HCT116 (cell line): ENCODE measurements at regions not wholly inside any gene's neighbourhood (a gene's known extent, or its start where the extent isn't known, plus 50 kb on each side); places are given as distances from the start of the nearest gene placed in this dataset.

Experiments
- ATAC-seq: fragments of 200-7000 bp; cut with Tn5 transposase; 2 replicates; pipeline ENCODE4 v1.9.1; 2020; ENCODE audit warnings: mild to moderate bottlenecking, moderate library complexity
- BruUV-seq: library from RNA; stranded (reverse); fragments of 400-500 nt; replicated peaks from 2 replicates; lab custom pipeline; 2021; lab: Mats Ljungman, UMichigan
- CTCF ChIA-PET: fragments of 300-600 bp; sonication (Branson Sonifier 250); formaldehyde crosslinking; loops from one replicate; lab custom pipeline; 2021; ENCODE audit warnings: antibody characterized with exemption; lab: Charles Lee
- POLR2A ChIA-PET: fragments of 300-600, 350-600 bp; sonication (Branson Sonifier 250); formaldehyde crosslinking; loops from one replicate; lab custom pipeline; 2021; ENCODE audit warnings: antibody characterized with exemption; lab: Charles Lee
- RAD21 ChIA-PET, 2 experiments: fragments of 300-600 bp; sonication (Branson Sonifier 250); formaldehyde crosslinking; loops; one replicate each; lab custom pipeline; 2023; ENCODE audit warnings: low total read pairs in 2 of 2; ENCODE audit not compliant: uncharacterized antibody in 2 of 2, unreplicated experiment in 2 of 2, low non-redundant PET in 1 of 2; lab: Charles Lee
- DNase-seq: peaks from one replicate; pipeline ENCODE4 v3.0.0-alpha.2; 2010; ENCODE audit warnings: low read depth, low spot score
- H2AFZ ChIP-seq: fragments of 200-600 bp; shearing (Covaris generic), sonication (generic); 2 replicates; pipeline ENCODE4 v1.6.1; 2017; ENCODE audit warnings: low read depth, mixed run types, mixed read lengths, antibody characterized with exemption, low read length; ENCODE audit not compliant: poor library complexity, severe bottlenecking
- H3K27ac ChIP-seq: 2 replicates; pipeline ENCODE4 v1.5.1; 2012; ENCODE audit warnings: low read depth, low read length
- H3K27me3 ChIP-seq: fragments of 200-600 bp; sonication (generic); 2 replicates; pipeline ENCODE4 v1.6.1; 2016; ENCODE audit warnings: mixed run types, low read length, mixed read lengths; ENCODE audit not compliant: insufficient read depth
- H3K36me3 ChIP-seq, 2 experiments: fragments of 200-500 bp in 1 of 2; fragments of 200-600 bp in 1 of 2; sonication (Bioruptor generic) in 1 of 2; sonication (generic) in 1 of 2; 2 replicates each; pipeline versions ENCODE4 v1.5.1 to v1.6.1; 2014 to 2016; ENCODE audit warnings: low read length in 2 of 2, inconsistent platforms in 1 of 2, mixed read lengths in 1 of 2, mixed run types in 1 of 2; ENCODE audit not compliant: insufficient read depth in 2 of 2, control insufficient read depth in 1 of 2
- H3K4me1 ChIP-seq, 2 experiments: fragments of 200-600 bp in 1 of 2; sonication (generic) in 1 of 2; 2 replicates each; pipeline versions ENCODE4 v1.5.1 to v1.6.1; 2012 to 2017; ENCODE audit warnings: low read length in 2 of 2, inconsistent platforms in 1 of 2, mild to moderate bottlenecking in 1 of 2, mixed read lengths in 1 of 2, mixed run types in 1 of 2, moderate library complexity in 1 of 2; ENCODE audit not compliant: insufficient read depth in 2 of 2, control insufficient read depth in 1 of 2
- H3K4me2 ChIP-seq: fragments of 200-600 bp; sonication (generic); 2 replicates; pipeline ENCODE4 v1.6.1; 2017; ENCODE audit warnings: mixed run types, low read length, mixed read lengths
- H3K4me3 ChIP-seq, 2 experiments: fragments of 200-600 bp in 1 of 2; sonication (generic) in 1 of 2; replicated peaks in 1 of 2; 2 replicates each; pipeline ENCODE4 v1.5.1; 2011 to 2016; ENCODE audit warnings: low read length in 2 of 2, control low read depth in 1 of 2, low read depth in 1 of 2, mild to moderate bottlenecking in 1 of 2, mixed read lengths in 1 of 2, mixed run types in 1 of 2
- H3K79me2 ChIP-seq: fragments of 200-600 bp; sonication (generic); 2 replicates; pipeline ENCODE4 v1.6.1; 2017; ENCODE audit warnings: mild to moderate bottlenecking, mixed run types, low read length, moderate library complexity, mixed read lengths; ENCODE audit not compliant: insufficient read depth
- H3K9ac ChIP-seq: fragments of 200-600 bp; sonication (generic); 2 replicates; pipeline ENCODE4 v1.6.1; 2016; ENCODE audit warnings: low read length, mixed read lengths
- H3K9me2 ChIP-seq: fragments of 200-600 bp; sonication (generic), shearing (Covaris generic); 2 replicates; pipeline ENCODE4 v1.6.1; 2017; ENCODE audit warnings: mixed run types, mild to moderate bottlenecking, moderate library complexity; ENCODE audit not compliant: insufficient read depth
- H3K9me3 ChIP-seq, 2 experiments: fragments of 200-500 bp in 1 of 2; fragments of 200-600 bp in 1 of 2; sonication (Bioruptor generic) in 1 of 2; sonication (generic) in 1 of 2; 2 replicates each; pipeline ENCODE4 v1.6.1; 2014 to 2017; ENCODE audit warnings: low read length in 2 of 2, mixed read lengths in 2 of 2, inconsistent platforms in 1 of 2, low read depth in 1 of 2, mild to moderate bottlenecking in 1 of 2, mixed run types in 1 of 2, moderate library complexity in 1 of 2; ENCODE audit not compliant: control insufficient read depth in 1 of 2, insufficient read depth in 1 of 2
- H4K20me1 ChIP-seq: fragments of 200-600 bp; sonication (generic), shearing (Covaris generic); 2 replicates; pipeline ENCODE4 v1.6.1; 2017; ENCODE audit warnings: mixed run types, mild to moderate bottlenecking, moderate library complexity; ENCODE audit not compliant: insufficient read depth
- CEBPB ChIP-seq: IDR thresholded peaks from 2 replicates; pipeline ENCODE4 v1.6.1; 2012; ENCODE audit warnings: low read depth
- EGR1 ChIP-seq: IDR thresholded peaks from 2 replicates; pipeline ENCODE4 v1.6.1; 2012; ENCODE audit warnings: low read depth
- ELF1 ChIP-seq: IDR thresholded peaks from 2 replicates; pipeline ENCODE4 v1.6.1; 2012; ENCODE audit warnings: low read depth, borderline replicate concordance
- EZH2phosphoT487 ChIP-seq: fragments of 200-600 bp; IDR thresholded peaks from 2 replicates; pipeline ENCODE4 v1.6.1; 2018; ENCODE audit warnings: antibody characterized with exemption, borderline replicate concordance
- FOSL1 ChIP-seq: IDR thresholded peaks from 2 replicates; pipeline ENCODE4 v1.6.1; 2012; ENCODE audit warnings: low read depth
- POLR2AphosphoS5 ChIP-seq: IDR thresholded peaks from 2 replicates; pipeline ENCODE4 v1.6.1; 2011; ENCODE audit warnings: mild to moderate bottlenecking, low read depth, low read length, moderate library complexity
- RAD21 ChIP-seq: IDR thresholded peaks from 2 replicates; pipeline ENCODE4 v1.6.1; 2012; ENCODE audit warnings: low read depth, mild to moderate bottlenecking
- SIN3A ChIP-seq: IDR thresholded peaks from 2 replicates; pipeline ENCODE4 v1.6.1; 2012; ENCODE audit warnings: low read depth
- SP1 ChIP-seq: IDR thresholded peaks from 2 replicates; pipeline ENCODE4 v1.6.1; 2012; ENCODE audit warnings: low read depth
- SRF ChIP-seq: IDR thresholded peaks from 2 replicates; pipeline ENCODE4 v1.6.1; 2012; ENCODE audit warnings: low read depth
- TCF7L2 ChIP-seq: IDR thresholded peaks from 2 replicates; pipeline ENCODE4 v1.7.0; 2011; ENCODE audit warnings: borderline replicate concordance, inconsistent platforms; ENCODE audit not compliant: insufficient read depth, insufficient read length; ENCODE audit errors: extremely low read depth
- YY1 ChIP-seq: IDR thresholded peaks from 2 replicates; pipeline ENCODE4 v1.6.1; 2011; ENCODE audit warnings: low read length, low read depth, moderate library complexity, mild to moderate bottlenecking; ENCODE audit not compliant: insufficient replicate concordance; ENCODE audit errors: extremely low read depth
- ZFX ChIP-seq: fragments of 450-650 bp; IDR thresholded peaks from 2 replicates; pipeline ENCODE4 v1.6.1; 2017
- ZNF274 ChIP-seq: fragments of 200-500 bp; sonication (Bioruptor generic); IDR thresholded peaks from 2 replicates; pipeline ENCODE4 v1.6.1; 2014; ENCODE audit warnings: mild to moderate bottlenecking, low read depth, low read length, inconsistent platforms
- intact Hi-C: fragments of 100-400 bp; cut with micrococcal nuclease; formaldehyde crosslinking; loops from 2 replicates; pipeline ENCODE4 v1.10.0; 2022
- TF ChIP-seq, protein P1 (sequence below): IDR thresholded peaks from 2 replicates; pipeline ENCODE4 v1.6.1; 2011; ENCODE audit warnings: mild to moderate bottlenecking, low read length, moderate library complexity; ENCODE audit not compliant: insufficient replicate concordance; ENCODE audit errors: extremely low read depth
- TF ChIP-seq, protein P2 (sequence below): IDR thresholded peaks from 2 replicates; pipeline ENCODE4 v1.6.1; 2012
- TF ChIP-seq, protein P3 (sequence below): IDR thresholded peaks from 2 replicates; pipeline ENCODE4 v1.6.1; 2012; ENCODE audit warnings: low read depth

DNA sequence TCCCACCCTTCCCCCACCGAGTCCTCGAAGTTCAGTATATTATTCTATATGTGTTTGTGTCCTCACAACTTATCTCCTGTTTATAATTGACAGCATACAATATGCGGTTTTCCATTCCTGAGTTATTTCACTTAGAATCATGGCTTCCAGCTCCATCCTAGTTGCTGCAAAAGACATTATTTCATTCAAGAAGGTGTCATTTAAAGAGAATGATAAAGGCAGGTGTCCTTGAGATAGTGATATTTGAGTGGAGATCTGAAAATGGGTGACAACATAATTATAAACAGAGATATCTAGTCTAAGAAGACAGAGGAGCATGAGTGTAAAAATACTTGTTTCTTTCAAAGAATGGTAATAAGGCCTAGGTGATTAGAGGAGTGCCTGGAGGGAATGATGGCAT is 876.8 kb downstream of the SLC6A15 start:
- no peak for ATAC-seq
- CTCF ChIA-PET = no interaction called here

DNA sequence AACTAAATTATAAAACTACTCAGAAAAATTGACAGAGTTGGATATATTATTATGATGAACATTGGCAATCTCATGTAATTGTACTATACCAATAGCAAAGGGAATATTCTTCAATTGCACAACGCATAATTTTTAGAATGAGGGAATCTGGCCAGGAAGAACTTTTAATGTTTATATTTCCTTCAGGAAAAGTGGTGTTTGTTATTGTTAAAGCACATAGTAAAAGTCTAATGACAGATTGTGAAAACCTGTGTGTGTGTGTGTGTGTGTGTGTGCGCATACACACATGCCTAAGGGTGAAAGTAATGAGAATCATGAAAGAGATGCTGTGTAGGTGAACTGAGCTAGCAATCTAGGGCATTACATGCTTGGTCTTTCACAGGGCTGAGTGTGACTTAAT is 877.7 kb downstream of the SLC6A15 start:
- no peaks in the 10 kb centered on the region; a peak in 1 of 4 replicates for H3K9me3 ChIP-seq
- BruUV-seq = no TSS peak
- intact Hi-C loops = no loop called here
- TF ChIP-seq TCF7L2 (no peak), EGR1 (no peak), ZNF274 (no peak), SP1 (no peak), SRF (no peak), POLR2AphosphoS5 (no peak), FOSL1 (no peak), RAD21 (no peak), CEBPB (no peak), EZH2phosphoT487 (no peak), SIN3A (no peak), ELF1 (no peak), ZFX (no peak)
- TF ChIP-seq, protein P1, sequence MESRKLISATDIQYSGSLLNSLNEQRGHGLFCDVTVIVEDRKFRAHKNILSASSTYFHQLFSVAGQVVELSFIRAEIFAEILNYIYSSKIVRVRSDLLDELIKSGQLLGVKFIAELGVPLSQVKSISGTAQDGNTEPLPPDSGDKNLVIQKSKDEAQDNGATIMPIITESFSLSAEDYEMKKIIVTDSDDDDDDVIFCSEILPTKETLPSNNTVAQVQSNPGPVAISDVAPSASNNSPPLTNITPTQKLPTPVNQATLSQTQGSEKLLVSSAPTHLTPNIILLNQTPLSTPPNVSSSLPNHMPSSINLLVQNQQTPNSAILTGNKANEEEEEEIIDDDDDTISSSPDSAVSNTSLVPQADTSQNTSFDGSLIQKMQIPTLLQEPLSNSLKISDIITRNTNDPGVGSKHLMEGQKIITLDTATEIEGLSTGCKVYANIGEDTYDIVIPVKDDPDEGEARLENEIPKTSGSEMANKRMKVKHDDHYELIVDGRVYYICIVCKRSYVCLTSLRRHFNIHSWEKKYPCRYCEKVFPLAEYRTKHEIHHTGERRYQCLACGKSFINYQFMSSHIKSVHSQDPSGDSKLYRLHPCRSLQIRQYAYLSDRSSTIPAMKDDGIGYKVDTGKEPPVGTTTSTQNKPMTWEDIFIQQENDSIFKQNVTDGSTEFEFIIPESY = no peak
- TF ChIP-seq, protein P2, sequence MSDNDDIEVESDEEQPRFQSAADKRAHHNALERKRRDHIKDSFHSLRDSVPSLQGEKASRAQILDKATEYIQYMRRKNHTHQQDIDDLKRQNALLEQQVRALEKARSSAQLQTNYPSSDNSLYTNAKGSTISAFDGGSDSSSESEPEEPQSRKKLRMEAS = no peak
- TF ChIP-seq, protein P3, sequence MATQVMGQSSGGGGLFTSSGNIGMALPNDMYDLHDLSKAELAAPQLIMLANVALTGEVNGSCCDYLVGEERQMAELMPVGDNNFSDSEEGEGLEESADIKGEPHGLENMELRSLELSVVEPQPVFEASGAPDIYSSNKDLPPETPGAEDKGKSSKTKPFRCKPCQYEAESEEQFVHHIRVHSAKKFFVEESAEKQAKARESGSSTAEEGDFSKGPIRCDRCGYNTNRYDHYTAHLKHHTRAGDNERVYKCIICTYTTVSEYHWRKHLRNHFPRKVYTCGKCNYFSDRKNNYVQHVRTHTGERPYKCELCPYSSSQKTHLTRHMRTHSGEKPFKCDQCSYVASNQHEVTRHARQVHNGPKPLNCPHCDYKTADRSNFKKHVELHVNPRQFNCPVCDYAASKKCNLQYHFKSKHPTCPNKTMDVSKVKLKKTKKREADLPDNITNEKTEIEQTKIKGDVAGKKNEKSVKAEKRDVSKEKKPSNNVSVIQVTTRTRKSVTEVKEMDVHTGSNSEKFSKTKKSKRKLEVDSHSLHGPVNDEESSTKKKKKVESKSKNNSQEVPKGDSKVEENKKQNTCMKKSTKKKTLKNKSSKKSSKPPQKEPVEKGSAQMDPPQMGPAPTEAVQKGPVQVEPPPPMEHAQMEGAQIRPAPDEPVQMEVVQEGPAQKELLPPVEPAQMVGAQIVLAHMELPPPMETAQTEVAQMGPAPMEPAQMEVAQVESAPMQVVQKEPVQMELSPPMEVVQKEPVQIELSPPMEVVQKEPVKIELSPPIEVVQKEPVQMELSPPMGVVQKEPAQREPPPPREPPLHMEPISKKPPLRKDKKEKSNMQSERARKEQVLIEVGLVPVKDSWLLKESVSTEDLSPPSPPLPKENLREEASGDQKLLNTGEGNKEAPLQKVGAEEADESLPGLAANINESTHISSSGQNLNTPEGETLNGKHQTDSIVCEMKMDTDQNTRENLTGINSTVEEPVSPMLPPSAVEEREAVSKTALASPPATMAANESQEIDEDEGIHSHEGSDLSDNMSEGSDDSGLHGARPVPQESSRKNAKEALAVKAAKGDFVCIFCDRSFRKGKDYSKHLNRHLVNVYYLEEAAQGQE = no peak
- no peaks in the 10 kb centered on the region for H3K36me3 ChIP-seq
- ChIA-PET RAD21 (no interaction called here), POLR2A (no interaction called here), CTCF (no interaction called here)
- no peaks in the 10 kb centered on the region for H3K79me2 ChIP-seq
- ATAC-seq (no peak), DNase-seq (no peak)
- no peak overlapping the region for H3K4me3 ChIP-seq
- H3K9me2 ChIP-seq = no peaks in the 10 kb centered on the region
- no peaks in the 10 kb centered on the region for H3K4me1 ChIP-seq
- no peaks in the 10 kb centered on the region for H4K20me1 ChIP-seq
- no peak overlapping the region for H3K27ac ChIP-seq
- no peak overlapping the region for H3K4me2 ChIP-seq
- H2AFZ ChIP-seq = no peak overlapping the region
- H3K9ac ChIP-seq = no peak overlapping the region
- no peaks in the 10 kb centered on the region for H3K27me3 ChIP-seq

More for the DNA sequence above, 876.8 kb downstream of the SLC6A15 start:
- RAD21 ChIA-PET = no interaction called here
- Histone ChIP-seq H3K27me3 (no peaks in the 10 kb centered on the region), H3K4me3 (no peak overlapping the region), H3K4me2 (no peak overlapping the region), H4K20me1 (no peaks in the 10 kb centered on the region), H3K9me3 (no peaks in the 10 kb centered on the region; a peak in 1 of 4 replicates), H3K79me2 (no peaks in the 10 kb centered on the region)
- no TSS peak for BruUV-seq
- intact Hi-C loops = no loop called here
- TF ChIP-seq SRF (no peak), YY1 (no peak)
- TF ChIP-seq, all 23 proteins: peak for 0
- Histone ChIP-seq H3K9ac (no peak overlapping the region), H3K27ac (no peak overlapping the region), H3K9me2 (no peaks in the 10 kb centered on the region), H3K4me1 (no peaks in the 10 kb centered on the region), H2AFZ (no peak overlapping the region), H3K36me3 (no peaks in the 10 kb centered on the region)
- POLR2A ChIA-PET = no interaction called here
- no peak for DNase-seq
